KBM-7 (cell line): ENCODE measurements at regions not wholly inside any gene's neighbourhood (a gene's known extent, or its start where the extent isn't known, plus 50 kb on each side); places are given as distances from the start of the nearest gene placed in this dataset.
A peak's percentile ranks its signal among the peaks of the same experiment; 100 is the strongest.
"Not testable (repeated sequence)": the region's sequence is repeated elsewhere in the genome, so short reads cannot be mapped to it uniquely, and the experiment has no call there.

Experiments used
- DNase-seq: peaks from one replicate; pipeline ENCODE4 v3.0.0-alpha.2; 2015
- in situ Hi-C: fragments of 300-500 bp; cut with MboI; formaldehyde crosslinking; loops from 2 replicates; pipeline ENCODE4 v1.14.3; 2020; ENCODE audit warnings: low sequenced_read_pairs, low pct_unique_long_range_greater_than_20kb, mixed read lengths

DNA sequence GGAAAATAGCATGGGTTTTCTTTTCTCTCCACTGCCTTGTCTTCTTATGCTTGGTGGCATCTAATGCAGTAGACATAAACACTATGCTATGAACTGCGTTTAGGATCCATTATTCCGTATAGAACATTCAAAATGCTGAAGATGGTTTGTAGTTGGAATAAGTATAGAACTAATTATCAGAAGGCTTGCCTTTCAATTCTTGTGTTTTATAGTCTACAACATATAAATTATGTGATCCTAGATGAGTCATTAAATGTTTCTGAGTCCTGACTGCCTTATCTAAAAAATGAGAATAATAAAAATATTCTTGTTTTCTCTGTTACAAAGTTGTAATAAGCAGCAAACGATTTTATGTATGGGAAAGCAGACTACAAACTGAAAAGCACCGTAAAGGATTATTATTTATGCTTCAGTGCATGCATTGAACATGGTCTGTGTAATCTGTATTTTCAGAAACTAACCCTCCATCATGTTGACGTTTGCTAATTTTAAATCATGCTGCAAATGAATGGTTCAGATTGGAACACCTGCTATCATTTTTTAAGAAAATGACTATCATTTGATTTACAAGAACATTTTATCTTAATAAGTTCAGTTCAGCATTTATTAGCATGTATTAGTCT is 335.9 kb upstream of the AADAT start:
- no peak for DNase-seq
- in situ Hi-C loops = no loop called here

DNA sequence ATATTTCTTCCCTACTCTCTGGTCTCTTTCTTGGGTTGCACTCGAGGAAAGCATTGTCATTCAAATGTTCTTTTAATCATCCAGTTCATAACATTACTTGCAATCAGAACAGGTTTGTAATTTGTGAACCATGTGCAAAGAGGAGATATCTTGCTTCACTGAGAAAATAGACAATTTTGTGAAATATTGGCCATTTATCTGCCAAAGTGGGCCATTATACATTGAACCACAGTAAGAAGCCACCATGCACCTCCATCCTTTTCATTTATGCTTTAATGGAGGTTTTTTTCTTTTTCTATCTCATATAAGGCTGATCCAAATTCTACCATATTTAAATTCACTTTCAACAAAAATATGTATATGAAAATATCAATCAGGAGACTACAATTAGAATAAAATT is 335.3 kb upstream of the AADAT start:
- DNase-seq = no peak
- in situ Hi-C loops = no loop called here

DNA sequence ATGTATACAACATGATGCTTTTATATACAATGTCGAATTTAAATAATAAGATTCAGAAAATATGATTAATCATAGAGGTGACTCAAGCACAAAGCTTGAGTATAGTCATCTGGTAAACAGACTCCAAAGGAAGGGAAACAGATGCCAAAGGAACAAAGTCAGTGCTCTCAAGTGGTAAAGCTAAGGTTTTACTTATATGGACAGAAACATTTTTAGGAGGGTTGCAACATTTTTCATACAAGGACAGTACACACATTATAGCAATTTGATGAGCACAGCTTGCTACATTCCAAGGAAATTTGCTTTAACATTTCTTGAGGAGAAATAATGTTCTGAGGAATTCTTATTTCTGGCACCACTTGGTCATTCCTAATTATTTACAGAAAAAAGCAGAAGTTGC is 333.4 kb upstream of the AADAT start:
- in situ Hi-C loops = no loop called here
- peak; percentile 12 for DNase-seq

DNA sequence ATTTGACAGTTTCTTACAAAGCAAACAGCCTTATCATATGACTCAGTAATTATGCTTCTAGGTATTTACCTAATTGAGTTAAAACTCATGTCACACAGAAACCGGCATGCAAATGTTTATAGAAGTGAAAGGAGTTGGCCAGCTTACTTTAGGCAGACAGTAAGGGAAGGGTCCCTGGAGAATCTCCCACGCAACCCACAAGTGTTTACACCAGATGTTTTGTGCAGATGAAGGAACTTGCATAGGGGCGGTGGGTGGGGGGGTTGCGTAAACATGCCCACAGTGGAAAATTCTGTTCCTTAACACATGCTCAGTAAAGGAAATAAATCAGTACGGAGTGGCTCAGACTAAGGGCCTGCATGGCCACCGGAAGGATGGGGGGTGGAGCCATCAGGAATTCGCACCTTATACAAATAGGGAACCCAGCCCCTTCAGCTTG is 330.5 kb upstream of the AADAT start:
- in situ Hi-C loops = no loop called here

DNA sequence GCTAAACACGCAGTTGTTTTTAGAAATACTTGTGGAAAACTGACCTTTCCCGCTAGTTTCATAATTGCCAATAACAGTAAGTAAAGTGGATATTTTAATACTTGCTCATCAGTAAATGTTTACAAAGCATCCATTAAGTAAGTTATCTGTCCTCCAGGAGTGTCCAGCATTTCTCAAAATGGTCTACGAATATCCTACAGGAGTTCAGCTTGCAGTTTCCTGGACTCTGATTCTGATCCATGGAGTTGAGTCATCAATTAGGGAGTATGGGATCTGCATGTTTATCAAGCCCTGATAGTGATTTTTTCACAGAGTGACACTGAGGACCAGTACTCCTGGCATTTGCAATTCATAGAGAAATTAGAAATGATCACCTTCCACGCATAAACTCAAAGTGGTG is 325.2 kb upstream of the AADAT start:
- no peak for DNase-seq
- in situ Hi-C loops = no loop called here

More for the DNA sequence above, 330.5 kb upstream of the AADAT start:
- DNase-seq = peak; percentile 97

DNA sequence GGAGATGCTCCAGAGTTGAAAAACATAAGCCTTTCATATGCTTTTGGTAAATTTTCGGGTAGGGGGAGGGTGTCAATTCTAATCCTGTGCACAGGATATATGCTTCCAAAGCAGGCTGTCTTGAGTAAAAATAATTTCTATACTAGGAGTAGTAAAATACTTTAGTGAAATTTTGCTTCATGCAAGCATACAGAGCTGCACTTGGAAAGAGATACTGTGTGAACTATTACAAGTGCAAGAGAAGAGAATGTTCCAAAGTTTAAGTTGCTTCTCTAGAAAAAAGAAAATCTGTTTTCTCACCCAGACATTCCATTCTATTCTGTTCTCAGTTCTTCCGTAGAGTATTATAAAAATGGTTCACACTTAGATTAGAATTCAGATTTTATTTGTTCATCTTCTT is 324.6 kb upstream of the AADAT start:
- in situ Hi-C loops = no loop called here
- no peak for DNase-seq

DNA sequence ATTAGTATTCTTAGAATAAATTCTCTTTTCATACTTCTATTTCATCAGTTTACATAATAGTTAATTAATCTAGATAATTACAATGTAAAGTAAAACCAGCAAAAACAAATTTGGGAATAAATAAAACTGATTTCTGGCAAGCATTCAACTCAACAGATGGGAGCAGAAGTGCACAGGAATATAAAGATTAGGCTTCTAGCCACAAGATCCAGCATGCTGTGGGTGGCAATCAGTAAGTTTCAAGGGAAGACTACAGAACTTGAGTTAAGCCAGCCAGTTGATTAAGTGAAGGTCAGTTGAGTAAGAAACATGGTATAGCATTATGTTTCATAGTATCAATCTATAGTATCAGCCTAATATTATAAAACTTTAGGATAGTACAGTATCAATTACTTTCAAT is 324.2 kb upstream of the AADAT start:
- DNase-seq = no peak
- in situ Hi-C loops = no loop called here

DNA sequence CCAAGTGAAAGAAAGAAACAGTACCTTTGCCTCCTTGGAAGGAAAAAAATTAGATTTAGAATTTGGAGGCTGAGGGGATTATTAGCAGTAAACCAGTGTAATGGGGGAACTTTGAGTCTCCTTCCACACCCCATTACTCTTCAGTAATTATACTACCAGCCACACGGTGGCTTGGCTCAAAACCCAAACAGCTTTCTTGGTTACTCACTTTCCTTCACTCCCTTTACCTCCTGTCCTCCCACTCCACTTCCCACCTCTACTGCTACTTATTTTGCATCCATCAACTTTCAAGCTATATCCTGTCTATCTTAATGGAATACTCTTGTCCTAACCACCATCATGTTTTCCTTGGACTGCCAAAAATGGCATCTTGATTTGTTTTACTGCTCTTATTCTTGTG is 310.6 kb upstream of the AADAT start:
- in situ Hi-C loops = no loop called here
- peak; percentile 23 for DNase-seq

DNA sequence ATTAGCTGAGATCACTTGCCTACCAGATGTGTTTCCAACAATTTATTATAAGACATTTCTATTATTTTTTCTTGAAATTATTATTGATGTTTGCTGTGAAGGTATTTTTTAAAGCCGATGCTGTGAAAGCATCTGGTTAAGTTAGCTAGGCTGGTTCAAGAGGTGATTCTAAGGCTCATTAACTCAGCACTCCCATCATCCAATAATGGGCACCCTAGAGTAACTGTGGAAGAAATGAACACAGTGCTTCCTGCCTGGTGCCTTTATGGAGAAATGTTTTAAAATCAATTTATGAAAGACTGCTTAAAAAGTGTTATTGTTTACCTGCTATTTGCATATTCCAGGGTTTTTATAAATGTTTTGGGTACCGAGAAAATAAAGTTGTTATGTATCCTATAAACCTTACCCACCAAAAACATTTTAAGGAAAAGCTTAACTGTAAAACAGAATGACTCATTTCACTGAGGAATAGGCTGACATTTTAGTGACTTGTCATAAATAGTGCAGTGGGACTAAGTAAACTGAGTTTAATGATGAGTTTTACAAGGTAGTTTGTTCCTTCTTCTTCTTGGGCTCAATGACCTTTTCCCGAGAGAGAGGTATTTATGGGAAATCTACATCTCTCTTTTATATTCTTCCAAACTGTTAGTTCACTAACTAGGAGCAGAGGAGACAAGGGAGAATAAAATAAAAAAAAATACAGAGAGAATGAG is 310.0 kb upstream of the AADAT start:
- no peak for DNase-seq
- in situ Hi-C loops = no loop called here

DNA sequence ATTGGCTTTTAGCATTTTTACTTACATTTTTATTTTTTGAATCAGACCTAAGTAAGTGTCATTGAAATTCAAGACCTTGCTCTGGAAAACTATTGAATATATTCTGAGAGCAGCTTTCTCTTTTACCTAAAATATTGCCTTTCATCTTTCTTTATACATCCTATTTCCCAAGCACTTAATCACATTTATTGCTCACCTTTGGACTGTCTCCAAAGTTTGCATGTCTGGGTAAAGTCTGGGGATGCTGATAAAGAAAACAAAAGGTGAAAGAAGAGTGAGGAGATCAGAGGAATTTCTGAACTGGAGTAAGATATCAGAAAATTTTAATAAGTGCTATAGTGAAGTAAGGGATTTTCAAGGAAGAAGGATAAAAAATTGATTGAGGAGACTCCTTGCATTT is 308.5 kb upstream of the AADAT start:
- no peak for DNase-seq
- in situ Hi-C loops = no loop called here

DNA sequence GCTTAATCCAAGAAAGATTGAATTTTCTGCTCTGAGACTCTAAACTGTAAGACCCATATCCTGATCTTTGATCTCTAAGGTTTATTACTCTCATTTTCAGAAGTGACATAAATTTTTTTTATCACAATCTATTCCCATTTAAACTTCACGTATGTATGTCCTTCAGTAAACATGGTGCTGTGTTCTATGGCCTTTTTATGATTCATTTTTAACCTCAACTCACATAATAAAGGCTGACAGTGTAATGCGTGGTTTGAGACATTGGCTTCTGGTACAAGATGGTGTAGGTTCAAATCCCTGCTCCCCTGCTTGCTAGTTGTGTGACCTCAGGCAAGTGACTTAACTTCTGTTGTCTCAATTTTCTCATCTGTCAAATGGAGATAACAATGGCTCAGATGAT is 306.0 kb upstream of the AADAT start:
- DNase-seq = no peak
- in situ Hi-C loops = no loop called here

DNA sequence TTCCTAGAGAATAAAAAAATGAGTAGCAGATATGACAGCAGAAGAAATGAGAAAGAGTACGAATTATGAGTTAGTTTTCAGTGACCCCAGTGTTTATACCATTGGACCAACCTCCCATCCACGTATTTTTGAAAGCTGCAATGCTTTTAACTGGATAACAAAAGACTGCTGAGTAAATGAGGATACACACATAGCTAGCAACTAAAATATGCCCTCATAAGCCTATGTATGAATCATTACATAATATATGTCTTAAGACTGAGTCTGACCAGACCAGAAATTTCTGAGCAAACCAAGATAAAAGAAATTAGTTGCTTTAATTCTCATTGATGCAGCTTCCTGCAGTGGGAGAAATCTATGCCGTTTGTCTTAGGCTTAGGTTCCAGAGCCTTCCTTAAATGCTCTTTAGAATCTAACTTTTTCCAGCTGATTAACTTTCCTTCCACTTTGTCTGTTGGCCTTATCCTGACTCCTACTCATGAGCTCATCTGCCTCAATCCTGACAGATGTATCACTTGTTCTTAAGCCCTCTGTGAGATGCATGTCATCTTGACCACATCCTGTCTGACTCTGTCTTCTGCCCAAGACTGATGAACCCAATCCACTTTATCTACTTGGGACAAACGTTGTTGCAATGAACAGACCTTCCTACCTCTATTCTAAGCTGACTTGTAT is 301.4 kb upstream of the AADAT start:
- in situ Hi-C loops = no loop called here
- DNase-seq = peak; percentile 82

DNA sequence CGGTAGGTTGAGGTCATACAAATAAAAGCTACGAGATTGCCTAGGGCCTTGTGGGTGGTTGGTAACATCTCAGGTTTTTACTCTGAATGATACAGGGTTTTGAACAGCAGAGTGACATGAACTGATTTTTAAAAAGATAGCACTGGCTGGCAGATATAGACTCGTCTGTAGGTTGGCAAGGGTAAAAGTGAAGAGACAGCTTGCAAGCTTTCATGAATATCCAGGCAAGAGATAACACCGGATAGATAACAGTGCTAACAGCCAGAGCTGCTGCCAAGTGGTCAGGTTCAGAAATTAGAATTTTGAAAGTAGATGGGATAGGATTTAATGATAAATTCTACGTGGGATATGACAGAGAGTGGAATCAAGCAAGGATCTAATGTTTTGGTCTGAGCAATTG is 299.7 kb upstream of the AADAT start:
- DNase-seq = no peak
- in situ Hi-C loops = no loop called here

DNA sequence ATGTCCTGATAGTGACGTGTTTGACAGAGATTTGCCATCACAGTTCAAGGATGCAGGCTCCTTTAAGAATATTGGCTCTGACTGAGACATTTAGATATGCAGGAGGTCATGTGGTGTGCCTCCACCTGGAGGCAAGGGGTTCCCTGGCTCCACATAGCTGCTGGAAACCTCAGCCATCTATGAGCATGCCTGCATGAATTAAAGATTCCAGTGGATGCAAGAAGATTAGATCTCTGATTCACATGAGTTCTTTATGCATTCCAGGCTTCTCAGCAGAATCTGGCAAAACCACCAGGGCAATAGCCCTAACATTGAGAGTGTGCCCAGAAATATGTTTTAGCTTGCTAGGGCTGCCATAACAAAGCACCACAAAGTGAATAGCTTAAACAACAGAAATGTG is 298.5 kb upstream of the AADAT start:
- in situ Hi-C loops = no loop called here
- no peak for DNase-seq

DNA sequence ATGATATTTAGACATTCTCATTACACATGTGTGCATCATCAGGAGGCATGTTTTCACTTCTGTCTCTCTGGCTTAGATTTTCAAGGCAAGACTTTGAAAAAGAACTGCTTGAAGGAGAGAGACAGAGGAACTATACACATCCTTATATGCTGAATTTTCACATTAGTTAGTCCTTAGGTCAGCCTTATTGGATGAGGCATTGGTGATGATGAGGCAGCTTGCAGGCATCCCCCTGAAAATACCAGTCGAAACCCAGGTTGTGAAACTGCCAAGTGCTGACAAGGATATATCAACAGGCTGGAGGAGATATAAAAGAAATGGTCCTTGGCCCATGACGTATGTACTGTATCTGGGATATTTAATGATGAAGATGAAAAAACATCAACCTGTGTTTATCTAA is 297.2 kb upstream of the AADAT start:
- DNase-seq = no peak

DNA sequence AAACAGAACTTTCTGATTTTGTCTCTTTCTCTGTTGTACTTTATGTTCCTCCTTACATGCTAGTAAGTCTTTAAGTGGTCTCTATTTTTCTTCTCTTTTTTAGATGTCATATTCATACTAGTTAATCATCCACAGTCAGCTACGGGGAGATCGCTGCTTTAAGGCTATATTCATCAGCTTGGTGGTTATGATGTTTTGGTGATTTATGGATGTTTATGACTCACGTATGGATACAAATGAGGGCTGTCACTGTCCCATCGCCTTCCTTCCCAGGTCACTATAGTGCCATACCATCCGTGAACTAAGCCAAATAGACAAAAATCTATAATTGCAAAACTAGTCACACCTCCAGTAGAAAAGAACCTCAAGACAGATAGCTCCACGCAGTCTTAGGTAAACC is 296.8 kb upstream of the AADAT start:
- in situ Hi-C loops = no loop called here

More for the DNA sequence above, 297.2 kb upstream of the AADAT start:
- in situ Hi-C loops = no loop called here

DNA sequence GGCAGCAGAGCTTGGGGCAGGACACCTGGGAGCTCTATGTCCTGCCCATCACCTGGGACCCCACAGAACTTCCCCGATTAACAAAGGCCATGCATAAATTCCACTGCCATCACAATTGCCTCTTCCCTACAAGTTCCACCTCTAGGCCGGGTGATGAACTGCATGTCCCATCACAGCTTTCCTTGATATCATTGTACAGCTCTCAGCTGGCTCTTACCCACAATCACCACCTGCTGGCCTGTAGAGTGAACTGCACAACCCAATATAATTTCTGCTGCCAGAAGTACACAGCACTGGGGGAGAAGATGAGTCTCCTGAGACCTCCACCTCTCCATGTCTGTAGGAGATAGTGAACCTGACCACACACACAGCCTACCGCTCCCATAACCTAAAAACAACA is 285.0 kb upstream of the AADAT start:
- in situ Hi-C loops = no loop called here
- peak; percentile 75 for DNase-seq

More for the DNA sequence above, 296.8 kb upstream of the AADAT start:
- DNase-seq = no peak

DNA sequence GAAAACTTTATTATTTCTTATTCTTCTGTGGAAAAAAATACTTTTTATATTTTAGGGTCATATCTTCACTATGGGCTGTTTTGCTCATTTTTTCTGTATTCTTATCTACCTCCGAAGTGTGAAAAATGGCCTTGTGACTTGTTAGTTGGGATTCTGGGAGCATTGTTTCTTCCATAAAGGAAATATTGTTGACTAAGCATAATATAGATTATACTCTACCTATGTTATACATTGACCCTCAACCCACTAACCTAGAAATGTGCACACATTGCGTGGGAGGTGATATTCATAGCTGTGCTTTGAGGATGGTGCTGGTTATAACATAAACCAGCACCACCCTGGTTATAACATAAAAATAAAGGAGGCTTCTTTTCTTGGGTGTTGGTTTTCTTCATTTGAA is 259.2 kb upstream of the AADAT start:
- no peak for DNase-seq
- in situ Hi-C loops = no loop called here

DNA sequence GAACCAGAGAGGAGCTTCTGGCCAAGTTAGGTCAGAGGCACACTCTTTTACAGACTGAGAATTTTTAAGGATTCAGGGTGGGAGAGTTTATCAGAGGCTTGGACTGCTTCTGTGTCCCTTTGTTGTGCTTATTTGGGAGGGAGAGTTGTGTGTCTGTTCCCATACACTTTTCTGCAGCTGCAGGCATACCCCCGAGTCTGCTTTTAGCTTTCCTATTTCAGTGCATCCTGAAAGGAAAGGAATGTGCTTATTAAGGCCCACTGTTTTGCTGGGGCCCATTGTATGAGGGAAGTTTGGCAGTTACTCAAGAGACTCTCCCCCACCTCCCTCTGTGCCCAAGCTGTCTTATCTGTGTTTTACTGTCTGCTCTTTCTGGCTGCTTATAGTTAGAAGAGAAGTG is 257.4 kb upstream of the AADAT start:
- DNase-seq, in situ Hi-C loops: not testable (repeated sequence)

DNA sequence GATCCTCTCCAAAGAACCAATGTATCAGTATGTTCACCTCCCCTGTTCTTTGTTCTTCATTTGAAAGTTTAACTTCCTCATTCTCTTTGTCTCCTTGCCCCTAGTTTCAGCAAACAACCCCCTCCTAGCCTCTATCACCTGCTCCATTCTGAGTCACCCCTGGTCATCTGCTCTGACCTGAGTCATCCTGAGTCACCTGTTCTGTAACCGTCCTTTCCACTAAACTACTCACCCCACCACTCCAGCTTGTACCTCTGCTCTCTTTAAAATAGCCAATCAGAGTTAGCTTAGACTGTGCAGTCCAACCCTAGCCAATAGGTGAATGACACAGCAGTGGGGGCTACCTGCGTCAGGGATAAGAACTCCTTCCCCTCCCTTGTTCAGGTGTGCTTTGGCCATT is 249.8 kb upstream of the AADAT start:
- in situ Hi-C loops = no loop called here
- no peak for DNase-seq
